Psoas muscle (tissue), 7 donors: ENCODE measurements at regions not wholly inside any gene's neighbourhood (a gene's known extent, or its start where the extent isn't known, plus 50 kb on each side); places are given as distances from the start of the nearest gene placed in this dataset.

Experiments used
- ATAC-seq, 4 donors: fragments of 200-7000 bp; cut with Tn5 transposase; one replicate each; pipeline ENCODE4 v1.9.1; 2020; ENCODE audit warnings: moderate library complexity in 3 of 4, mild to moderate bottlenecking in 2 of 4
- DNase-seq, 2 donors: peaks; one replicate each; pipeline ENCODE4 v3.0.0-alpha.2; 2020
- H3K27ac ChIP-seq: fragments of 200-600 bp; one replicate; pipeline ENCODE4 v1.8.0; 2022
- H3K27me3 ChIP-seq, 3 donors: fragments of 200-600 bp in 1 of 3; one replicate each; pipeline versions ENCODE4 v1.6.1 to v1.8.0; 2013 to 2022; ENCODE audit warnings: low read length in 2 of 3, mild to moderate bottlenecking in 2 of 3, moderate library complexity in 1 of 3; ENCODE audit not compliant: insufficient read depth in 3 of 3
- H3K36me3 ChIP-seq, 2 donors: fragments of 200-600 bp in 1 of 2; one replicate each; pipeline versions ENCODE4 v1.6.1 to v1.8.0; 2013 to 2022; ENCODE audit warnings: low read depth in 1 of 2, mild to moderate bottlenecking in 1 of 2, moderate library complexity in 1 of 2; ENCODE audit not compliant: insufficient read depth in 1 of 2
- H3K4me1 ChIP-seq: fragments of 200-600 bp; one replicate; pipeline ENCODE4 v1.8.0; 2022
- H3K4me3 ChIP-seq: fragments of 200-600 bp; one replicate; pipeline ENCODE4 v1.8.0; 2022; ENCODE audit warnings: mild to moderate bottlenecking
- H3K9me3 ChIP-seq: fragments of 200-600 bp; one replicate; pipeline ENCODE4 v1.8.0; 2022
- CTCF ChIP-seq: fragments of 200-600 bp; IDR thresholded peaks from one replicate; pipeline ENCODE4 v1.8.0; 2022; ENCODE audit warnings: antibody characterized with exemption
- WGBS, 3 donors: extraction: QIAGEN DNeasy Blood & Tissue Kit; methylation state at CpG; one replicate each; pipeline versions ENCODE4 v1.1.6 to v1.1.7; 2013; 5-methylcytosine and 5-hydroxymethylcytosine counted together
- intact Hi-C, 2 donors: fragments of 100-400 bp; cut with DNase I; formaldehyde crosslinking; loops; one replicate each; pipeline versions ENCODE4 v1.11.0 to v1.14.2; 2022
- donor health status: healthy with polysubstance abuse.
- donor health status: DM: no; HTN: no; CAD: no; lungs with moderate emphysema.
- donor health status: Bipolar disorder and iron deficiency.
- donor health status: healthy.
- donor health status: DM: yes; HTN: yes; CAD: no.
- donor health status: DM: no; HTN: no; CAD: no.
- donor health status: DM: yes; HTN: yes; CAD: no.

- Histone ChIP-seq H3K4me3 (no peak overlapping the region), H3K4me1 (no peaks in the 10 kb centered on the region), H3K27ac (no peak overlapping the region), H3K27me3 (peaks cover 0 to 3% (median 0%) of the 10 kb centered on the region in 3 donors), H3K36me3 (no peaks in the 10 kb centered on the region), H3K9me3 (no peaks in the 10 kb centered on the region)
- intact Hi-C loops: no loop called here
- WGBS, 3 donors: 63 to 68% (median 65%) methylated on average over 3 of the region's 3 CpGs
- DNase-seq (no peak), ATAC-seq (no peak)
- TF ChIP-seq CTCF: no peak
These were observed 246.1 kb upstream of the GYPC start for GRCh38 chr2:126409850-126410249.

- no peaks in the 10 kb centered on the region for H3K36me3 ChIP-seq
- DNase-seq (no peak), ATAC-seq (no peak)
- 82 to 84% (median 83%) methylated on average over 4 of the region's 4 CpGs for WGBS, 3 donors
- intact Hi-C loops: no loop called here
- TF ChIP-seq CTCF: no peak
- no peaks in the 10 kb centered on the region for H3K4me1 ChIP-seq
- no peak overlapping the region for H3K4me3 ChIP-seq
- H3K9me3 ChIP-seq: no peaks in the 10 kb centered on the region
- no peak overlapping the region for H3K27ac ChIP-seq
- no peaks in the 10 kb centered on the region for H3K27me3 ChIP-seq
These were observed 242.9 kb upstream of the GYPC start for GRCh38 chr2:126413079-126413478.

- Histone ChIP-seq H3K36me3 (no peaks in the 10 kb centered on the region), H3K9me3 (peaks cover 18% of the 10 kb centered on the region), H3K27me3 (no peaks in the 10 kb centered on the region), H3K4me3 (no peak overlapping the region), H3K4me1 (no peaks in the 10 kb centered on the region), H3K27ac (no peak overlapping the region)
- intact Hi-C loops: no loop called here
- DNase-seq: no peak
- no peak for ATAC-seq
- no peak for TF ChIP-seq CTCF
These were observed 236.6 kb upstream of the GYPC start for GRCh38 chr2:126419403-126419802.

- intact Hi-C loops: no loop called here
These were observed 230.0 kb upstream of the GYPC start for GRCh38 chr2:126425943-126426342.

More at GRCh38 chr2:126425943-126426342, 230.0 kb upstream of the GYPC start:
- H3K27me3 ChIP-seq: no peaks in the 10 kb centered on the region
- no peak overlapping the region for H3K4me3 ChIP-seq
- no peak for ATAC-seq
- H3K27ac ChIP-seq: no peak overlapping the region
- no peaks in the 10 kb centered on the region for H3K36me3 ChIP-seq
- peaks cover 2% of the 10 kb centered on the region for H3K9me3 ChIP-seq
- H3K4me1 ChIP-seq: no peaks in the 10 kb centered on the region
- DNase-seq: no peak
- TF ChIP-seq CTCF: no peak
- WGBS, 3 donors: 83 to 94% (median 88%) methylated on average over 1 of the region's 1 CpG
